ENCODE measurements at regions not wholly inside any gene's neighbourhood (a gene's known extent, or its start where the extent isn't known, plus 50 kb on each side); places are given as distances from the start of the nearest gene placed in this dataset.

- ChIA-PET CTCF (ENCODE audit: unreplicated experiment) (no interaction called here), POLR2A (no interaction called here)
- Histone ChIP-seq H3K4me2 (ENCODE audit: low read length) (no peak overlapping the region), H3K4me1 (ENCODE audit: insufficient read depth, low read length, poor library complexity, severe bottlenecking) (peaks cover 4% of the 10 kb centered on the region), H3K9me2 (ENCODE audit: insufficient read depth, low read length) (no peaks in the 10 kb centered on the region), H4K20me1 (ENCODE audit: insufficient read depth, low read length) (no peaks in the 10 kb centered on the region), H3K36me3 (ENCODE audit: insufficient read depth, low read length) (no peaks in the 10 kb centered on the region), H3K9me3 (ENCODE audit: low read length) (no peaks in the 10 kb centered on the region), H3K4me3 (ENCODE audit: low read depth, low read length, poor library complexity, severe bottlenecking) (no peak overlapping the region), H2AFZ (ENCODE audit: low read length) (no peak overlapping the region), H3K79me2 (ENCODE audit: insufficient read depth, low read depth, low read length) (no peaks in the 10 kb centered on the region), H3K27ac (ENCODE audit: low read depth, low read length, poor library complexity, severe bottlenecking) (no peak overlapping the region)
- TF ChIP-seq, protein P1, sequence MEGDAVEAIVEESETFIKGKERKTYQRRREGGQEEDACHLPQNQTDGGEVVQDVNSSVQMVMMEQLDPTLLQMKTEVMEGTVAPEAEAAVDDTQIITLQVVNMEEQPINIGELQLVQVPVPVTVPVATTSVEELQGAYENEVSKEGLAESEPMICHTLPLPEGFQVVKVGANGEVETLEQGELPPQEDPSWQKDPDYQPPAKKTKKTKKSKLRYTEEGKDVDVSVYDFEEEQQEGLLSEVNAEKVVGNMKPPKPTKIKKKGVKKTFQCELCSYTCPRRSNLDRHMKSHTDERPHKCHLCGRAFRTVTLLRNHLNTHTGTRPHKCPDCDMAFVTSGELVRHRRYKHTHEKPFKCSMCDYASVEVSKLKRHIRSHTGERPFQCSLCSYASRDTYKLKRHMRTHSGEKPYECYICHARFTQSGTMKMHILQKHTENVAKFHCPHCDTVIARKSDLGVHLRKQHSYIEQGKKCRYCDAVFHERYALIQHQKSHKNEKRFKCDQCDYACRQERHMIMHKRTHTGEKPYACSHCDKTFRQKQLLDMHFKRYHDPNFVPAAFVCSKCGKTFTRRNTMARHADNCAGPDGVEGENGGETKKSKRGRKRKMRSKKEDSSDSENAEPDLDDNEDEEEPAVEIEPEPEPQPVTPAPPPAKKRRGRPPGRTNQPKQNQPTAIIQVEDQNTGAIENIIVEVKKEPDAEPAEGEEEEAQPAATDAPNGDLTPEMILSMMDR (conservative IDR thresholded peaks at IDR 0.05; ENCODE audit: low read length) = no peak
- TF ChIP-seq EZH2phosphoT487 (IDR thresholded peaks at IDR 0.05; ENCODE audit: borderline replicate concordance, low read depth, low read length) = no peak
- BruUV-seq (replicated peaks) = no TSS peak
- DNase-seq (ENCODE audit: low spot score) = no peak
- intact Hi-C loops (cut with micrococcal nuclease; ENCODE audit: unreplicated experiment) = no loop called here
Observed at GRCh38 chr2:172276961-172277360, 150.4 kb upstream of the ITGA6 start.

DNA sequence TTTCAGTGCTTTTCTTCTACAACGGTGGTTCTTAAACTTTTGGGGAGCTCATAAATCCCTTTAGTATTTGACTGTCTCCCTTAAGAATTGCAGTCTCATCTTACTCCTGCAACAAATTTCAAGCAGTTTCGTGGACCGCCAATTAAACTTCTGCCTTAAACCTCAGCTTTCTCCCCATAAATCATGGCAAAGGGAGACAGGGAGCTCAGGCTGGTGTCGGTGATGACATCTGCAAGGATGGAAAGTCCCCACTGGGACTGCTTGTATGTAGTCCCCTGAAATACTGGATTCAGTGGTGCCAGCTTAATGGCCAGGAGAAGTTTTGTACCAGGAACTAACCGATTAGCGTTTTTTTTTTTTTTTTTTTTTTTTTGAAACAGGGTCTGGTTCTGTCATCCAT is 148.7 kb upstream of the ITGA6 start:
- H2AFZ ChIP-seq (ENCODE audit: low read length) = no peak overlapping the region
- H3K27ac ChIP-seq (ENCODE audit: low read depth, low read length, poor library complexity, severe bottlenecking) = no peak overlapping the region
- ChIA-PET CTCF (ENCODE audit: unreplicated experiment) (no interaction called here), POLR2A (interaction anchor here (0.6 to 1.2 kb wide), 3 partner anchors 17 to 278 kb away, joined by 3 read pairs; no protein-coding TSS in a partner anchor)
- TF ChIP-seq, protein P1 (conservative IDR thresholded peaks at IDR 0.05; ENCODE audit: low read length) = no peak
- TF ChIP-seq EZH2phosphoT487 (IDR thresholded peaks at IDR 0.05; ENCODE audit: borderline replicate concordance, low read depth, low read length) = no peak
- no TSS peak for BruUV-seq (replicated peaks)
- H3K36me3 ChIP-seq (ENCODE audit: insufficient read depth, low read length) = no peaks in the 10 kb centered on the region
- H3K79me2 ChIP-seq (ENCODE audit: insufficient read depth, low read depth, low read length) = no peaks in the 10 kb centered on the region
- no peak overlapping the region for H3K4me3 ChIP-seq (ENCODE audit: low read depth, low read length, poor library complexity, severe bottlenecking)
- H4K20me1 ChIP-seq (ENCODE audit: insufficient read depth, low read length) = no peaks in the 10 kb centered on the region
- no peaks in the 10 kb centered on the region for H3K9me3 ChIP-seq (ENCODE audit: low read length)
- H3K4me1 ChIP-seq (ENCODE audit: insufficient read depth, low read length, poor library complexity, severe bottlenecking) = peaks cover 4% of the 10 kb centered on the region
- intact Hi-C loops (cut with micrococcal nuclease; ENCODE audit: unreplicated experiment) = no loop called here
- no peak for DNase-seq (ENCODE audit: low spot score)
- H3K9me2 ChIP-seq (ENCODE audit: insufficient read depth, low read length) = no peaks in the 10 kb centered on the region
- no peak overlapping the region for H3K4me2 ChIP-seq (ENCODE audit: low read length)

- H3K9me3 ChIP-seq (ENCODE audit: low read length) = no peaks in the 10 kb centered on the region
- no peaks in the 10 kb centered on the region for H3K79me2 ChIP-seq (ENCODE audit: insufficient read depth, low read depth, low read length)
- TF ChIP-seq, protein P1 (conservative IDR thresholded peaks at IDR 0.05; ENCODE audit: low read length) = no peak
- no peak for TF ChIP-seq EZH2phosphoT487 (IDR thresholded peaks at IDR 0.05; ENCODE audit: borderline replicate concordance, low read depth, low read length)
- H2AFZ ChIP-seq (ENCODE audit: low read length) = no peak overlapping the region
- no peaks in the 10 kb centered on the region for H3K9me2 ChIP-seq (ENCODE audit: insufficient read depth, low read length)
- H3K27ac ChIP-seq (ENCODE audit: low read depth, low read length, poor library complexity, severe bottlenecking) = no peak overlapping the region
- no TSS peak for BruUV-seq (replicated peaks)
- POLR2A ChIA-PET = interaction anchor here (0.7 kb wide), 1 partner anchor 637 kb away, joined by 3 read pairs; no protein-coding TSS in a partner anchor
- CTCF ChIA-PET (ENCODE audit: unreplicated experiment) = no interaction called here
- intact Hi-C loops (cut with micrococcal nuclease; ENCODE audit: unreplicated experiment) = no loop called here
- H3K4me3 ChIP-seq (ENCODE audit: low read depth, low read length, poor library complexity, severe bottlenecking) = no peak overlapping the region
- H4K20me1 ChIP-seq (ENCODE audit: insufficient read depth, low read length) = no peaks in the 10 kb centered on the region
- H3K4me1 ChIP-seq (ENCODE audit: insufficient read depth, low read length, poor library complexity, severe bottlenecking) = peaks cover 4% of the 10 kb centered on the region
- H3K36me3 ChIP-seq (ENCODE audit: insufficient read depth, low read length) = no peaks in the 10 kb centered on the region
- H3K4me2 ChIP-seq (ENCODE audit: low read length) = no peak overlapping the region
- no peak for DNase-seq (ENCODE audit: low spot score)
Observed at GRCh38 chr2:172279214-172279613, 148.2 kb upstream of the ITGA6 start.
